Parathyroid adenoma (tissue), 2 donors: ENCODE measurements at regions not wholly inside any gene's neighbourhood (a gene's known extent, or its start where the extent isn't known, plus 50 kb on each side); places are given as distances from the start of the nearest gene placed in this dataset.
"Not testable (repeated sequence)": the region's sequence is repeated elsewhere in the genome, so short reads cannot be mapped to it uniquely, and the experiment has no call there.

ENCODE experiments used
- H2AFZ ChIP-seq: fragments of 300-600 bp; sonication (generic); one replicate; pipeline ENCODE4 v1.7.0; 2017; ENCODE audit warnings: antibody characterized with exemption, mild to moderate bottlenecking
- H3K27ac ChIP-seq: fragments of 300-600 bp; sonication (generic); one replicate; pipeline ENCODE4 v1.7.0; 2017
- H3K27me3 ChIP-seq: fragments of 300-600 bp; sonication (generic); one replicate; pipeline ENCODE4 v1.7.0; 2017; ENCODE audit warnings: low read length; ENCODE audit not compliant: control insufficient read depth, insufficient read depth
- H3K36me3 ChIP-seq: fragments of 300-600 bp; sonication (generic); one replicate; pipeline ENCODE4 v1.7.0; 2017; ENCODE audit warnings: low read length; ENCODE audit not compliant: control insufficient read depth, insufficient read depth
- H3K4me1 ChIP-seq: fragments of 300-600 bp; sonication (generic); one replicate; pipeline ENCODE4 v1.7.0; 2017; ENCODE audit warnings: control low read depth
- H3K4me2 ChIP-seq: fragments of 300-600 bp; sonication (generic); one replicate; pipeline ENCODE4 v1.7.0; 2017; ENCODE audit warnings: low read length
- H3K4me3 ChIP-seq: fragments of 300-600 bp; sonication (generic); one replicate; pipeline ENCODE4 v1.7.0; 2017; ENCODE audit warnings: low read depth, low read length
- H3K79me2 ChIP-seq: fragments of 300-600 bp; sonication (generic); one replicate; pipeline ENCODE4 v1.7.0; 2017; ENCODE audit warnings: control low read depth
- H3K9ac ChIP-seq: fragments of 300-600 bp; sonication (generic); one replicate; pipeline ENCODE4 v1.7.0; 2017; ENCODE audit warnings: mild to moderate bottlenecking
- H3K9me3 ChIP-seq: fragments of 300-600 bp; sonication (generic); one replicate; pipeline ENCODE4 v1.7.0; 2017; ENCODE audit warnings: low read length; ENCODE audit not compliant: control insufficient read depth
- TF ChIP-seq, protein P1 (sequence below): fragments of 300-600 bp; sonication (generic); IDR thresholded peaks from one replicate; pipeline ENCODE4 v1.7.0; 2017; ENCODE audit warnings: antibody characterized with exemption, mild to moderate bottlenecking
- donor health status: primary hyperparathyroidism.

DNA sequence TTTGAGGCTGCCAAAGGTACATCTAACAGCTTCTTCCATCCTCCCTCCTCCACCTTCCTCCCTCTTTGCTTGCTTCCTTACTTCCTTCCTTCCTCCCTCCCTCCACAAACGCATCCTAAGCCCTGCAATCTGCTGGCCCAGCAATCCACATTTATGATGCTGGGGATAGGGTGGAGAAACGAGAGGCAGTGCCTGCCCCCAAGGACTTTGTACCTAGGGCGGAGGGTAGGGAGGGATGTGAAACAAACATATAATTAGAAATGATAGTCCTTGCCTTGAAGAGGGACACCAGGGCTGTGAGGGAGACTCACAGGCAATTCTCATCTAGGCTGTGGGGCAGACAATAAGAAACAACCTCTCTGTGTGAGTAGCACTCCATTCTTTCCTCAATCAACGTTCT lies 188.3 kb downstream of the ANKRD30B start:
- H3K36me3 ChIP-seq = no peaks in the 10 kb centered on the region
- H3K9ac ChIP-seq = no peak overlapping the region
- H3K4me2 ChIP-seq = no peak overlapping the region
- no peaks in the 10 kb centered on the region for H3K79me2 ChIP-seq
- H3K4me1 ChIP-seq = no peaks in the 10 kb centered on the region
- H3K27ac ChIP-seq = no peak overlapping the region
- H3K9me3 ChIP-seq = no peaks in the 10 kb centered on the region
- no peak overlapping the region for H2AFZ ChIP-seq
- H3K27me3 ChIP-seq = no peaks in the 10 kb centered on the region
- H3K4me3 ChIP-seq = no peak overlapping the region
- TF ChIP-seq, protein P1, sequence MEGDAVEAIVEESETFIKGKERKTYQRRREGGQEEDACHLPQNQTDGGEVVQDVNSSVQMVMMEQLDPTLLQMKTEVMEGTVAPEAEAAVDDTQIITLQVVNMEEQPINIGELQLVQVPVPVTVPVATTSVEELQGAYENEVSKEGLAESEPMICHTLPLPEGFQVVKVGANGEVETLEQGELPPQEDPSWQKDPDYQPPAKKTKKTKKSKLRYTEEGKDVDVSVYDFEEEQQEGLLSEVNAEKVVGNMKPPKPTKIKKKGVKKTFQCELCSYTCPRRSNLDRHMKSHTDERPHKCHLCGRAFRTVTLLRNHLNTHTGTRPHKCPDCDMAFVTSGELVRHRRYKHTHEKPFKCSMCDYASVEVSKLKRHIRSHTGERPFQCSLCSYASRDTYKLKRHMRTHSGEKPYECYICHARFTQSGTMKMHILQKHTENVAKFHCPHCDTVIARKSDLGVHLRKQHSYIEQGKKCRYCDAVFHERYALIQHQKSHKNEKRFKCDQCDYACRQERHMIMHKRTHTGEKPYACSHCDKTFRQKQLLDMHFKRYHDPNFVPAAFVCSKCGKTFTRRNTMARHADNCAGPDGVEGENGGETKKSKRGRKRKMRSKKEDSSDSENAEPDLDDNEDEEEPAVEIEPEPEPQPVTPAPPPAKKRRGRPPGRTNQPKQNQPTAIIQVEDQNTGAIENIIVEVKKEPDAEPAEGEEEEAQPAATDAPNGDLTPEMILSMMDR = no peak

DNA sequence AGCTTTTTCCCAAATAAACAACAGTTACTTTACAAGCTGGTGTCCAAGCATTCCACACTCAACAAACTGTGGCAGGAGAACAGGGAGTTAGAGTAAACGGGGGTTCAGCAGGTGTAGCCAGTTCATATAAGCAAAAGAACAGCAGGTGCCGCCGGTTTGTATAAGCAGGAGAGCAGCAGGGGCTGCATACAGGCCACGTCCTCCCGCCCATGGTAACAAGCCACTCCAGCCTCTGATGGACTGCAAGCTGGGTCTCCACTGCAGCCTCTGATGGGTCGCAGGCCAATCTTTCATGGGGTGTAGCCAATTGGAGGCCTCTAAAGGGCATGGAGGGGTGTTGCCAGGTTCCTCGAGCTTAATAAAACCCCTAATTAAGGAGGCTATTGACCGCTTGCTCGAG lies 189.3 kb downstream of the ANKRD30B start:
- H3K9ac ChIP-seq = no peak overlapping the region
- no peak overlapping the region for H2AFZ ChIP-seq
- H3K4me3 ChIP-seq = no peak overlapping the region
- TF ChIP-seq, protein P1 = no peak
- no peak overlapping the region for H3K27ac ChIP-seq
- no peaks in the 10 kb centered on the region for H3K9me3 ChIP-seq
- no peaks in the 10 kb centered on the region for H3K4me1 ChIP-seq
- no peaks in the 10 kb centered on the region for H3K79me2 ChIP-seq
- no peak overlapping the region for H3K4me2 ChIP-seq
- H3K27me3 ChIP-seq = no peaks in the 10 kb centered on the region
- H3K36me3 ChIP-seq = no peaks in the 10 kb centered on the region

DNA sequence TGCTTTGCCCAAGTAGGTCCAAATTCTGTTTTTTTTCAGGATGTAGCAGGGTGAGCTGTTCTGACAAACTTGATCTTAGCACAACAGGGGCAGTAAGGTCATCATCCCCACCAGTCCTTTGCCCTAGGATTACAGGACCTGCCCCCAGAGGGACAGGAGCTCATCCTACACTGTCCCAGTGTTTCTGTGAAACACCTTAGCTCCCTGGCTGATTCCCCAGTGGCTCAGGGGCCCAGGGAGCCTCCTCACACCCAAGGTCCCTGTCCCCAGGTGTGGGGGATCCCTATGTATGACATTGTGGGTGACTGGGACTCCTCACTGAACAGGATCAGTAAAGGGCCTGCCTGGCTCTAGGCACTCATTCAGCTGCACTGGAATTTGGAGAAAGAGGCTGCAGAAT lies 191.2 kb downstream of the ANKRD30B start:
- no peaks in the 10 kb centered on the region for H3K4me1 ChIP-seq
- no peaks in the 10 kb centered on the region for H3K79me2 ChIP-seq
- H2AFZ ChIP-seq = no peak overlapping the region
- no peak overlapping the region for H3K4me2 ChIP-seq
- H3K9me3 ChIP-seq = no peaks in the 10 kb centered on the region
- H3K27me3 ChIP-seq = no peaks in the 10 kb centered on the region
- no peak overlapping the region for H3K4me3 ChIP-seq
- H3K27ac ChIP-seq = no peak overlapping the region
- TF ChIP-seq, protein P1 = no peak
- no peak overlapping the region for H3K9ac ChIP-seq
- H3K36me3 ChIP-seq = no peaks in the 10 kb centered on the region

DNA sequence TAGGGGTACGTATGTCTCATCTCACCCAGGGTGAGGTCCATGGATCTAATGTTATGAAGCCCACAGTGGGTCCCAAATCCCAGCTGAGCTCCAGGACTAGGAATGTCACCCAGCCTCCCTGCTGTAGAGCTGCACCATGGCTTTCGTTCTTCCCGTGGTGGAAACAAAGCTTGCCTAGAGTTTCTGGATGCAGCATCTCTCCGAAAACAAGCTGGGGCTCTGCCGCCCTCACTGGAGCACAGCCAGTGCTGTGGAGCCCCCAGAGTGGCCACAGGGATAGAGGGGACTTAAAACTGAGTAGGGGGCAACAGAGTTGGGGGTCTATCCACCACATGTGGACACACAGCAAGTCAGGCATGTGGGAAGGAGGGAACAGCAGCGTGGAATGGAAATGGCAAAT lies 192.1 kb downstream of the ANKRD30B start:
- H3K79me2 ChIP-seq, H2AFZ ChIP-seq, H3K36me3 ChIP-seq, H3K4me1 ChIP-seq, H3K9me3 ChIP-seq, H3K9ac ChIP-seq, H3K4me3 ChIP-seq, H3K4me2 ChIP-seq, H3K27ac ChIP-seq, H3K27me3 ChIP-seq: not testable (repeated sequence)

DNA sequence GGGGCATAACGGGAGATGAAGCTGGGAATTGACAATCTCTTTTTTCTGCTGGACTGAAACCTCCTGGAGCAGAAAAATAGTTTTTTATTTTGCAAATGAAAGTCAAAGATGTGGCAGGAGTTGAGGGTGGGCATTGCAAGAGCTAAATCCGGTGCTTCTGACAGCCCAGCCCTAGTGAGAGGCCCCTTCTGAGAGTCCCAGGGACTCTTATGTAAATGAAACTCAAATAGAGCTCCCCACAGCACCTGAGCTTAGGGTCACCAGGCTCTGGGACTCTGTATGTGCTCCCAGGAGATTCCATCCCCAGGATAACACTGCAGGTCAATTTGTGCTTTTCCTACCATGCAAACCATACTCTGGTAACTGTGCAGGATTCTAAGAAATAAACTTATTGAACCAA lies 192.8 kb downstream of the ANKRD30B start:
- Histone ChIP-seq H3K36me3 (no peaks in the 10 kb centered on the region), H3K9ac (no peak overlapping the region), H2AFZ (no peak overlapping the region), H3K27ac (no peak overlapping the region), H3K4me2 (no peak overlapping the region), H3K27me3 (no peaks in the 10 kb centered on the region), H3K79me2 (no peaks in the 10 kb centered on the region), H3K9me3 (no peaks in the 10 kb centered on the region), H3K4me1 (no peaks in the 10 kb centered on the region), H3K4me3 (no peak overlapping the region)
- TF ChIP-seq, protein P1 = no peak
